ENCODE measurements at regions not wholly inside any gene's neighbourhood (a gene's known extent, or its start where the extent isn't known, plus 50 kb on each side); places are given as distances from the start of the nearest gene placed in this dataset.

- POLR2A ChIA-PET, result no interaction called here
- Mint-ChIP-seq H3K27me3 (no peaks in the 10 kb centered on the region), H3K9me3 (peaks cover 2% of the 10 kb centered on the region), H3K36me3 (ENCODE audit: low read depth) (no peaks in the 10 kb centered on the region), H3K4me1 (no peaks in the 10 kb centered on the region), H3K4me3 (no peak overlapping the region), H3K27ac (no peak overlapping the region)
- no peak for DNase-seq
- CTCF ChIA-PET, result no interaction called here
- intact Hi-C loops (cut with micrococcal nuclease), result no loop called here
- no peak for TF ChIP-seq CTCF (IDR thresholded peaks at IDR 0.05)
- no peak for ATAC-seq (ENCODE audit: low read depth)
These were observed 913.5 kb downstream of the VRK1 start for GRCh38 chr14:97710726-97711125.

DNA sequence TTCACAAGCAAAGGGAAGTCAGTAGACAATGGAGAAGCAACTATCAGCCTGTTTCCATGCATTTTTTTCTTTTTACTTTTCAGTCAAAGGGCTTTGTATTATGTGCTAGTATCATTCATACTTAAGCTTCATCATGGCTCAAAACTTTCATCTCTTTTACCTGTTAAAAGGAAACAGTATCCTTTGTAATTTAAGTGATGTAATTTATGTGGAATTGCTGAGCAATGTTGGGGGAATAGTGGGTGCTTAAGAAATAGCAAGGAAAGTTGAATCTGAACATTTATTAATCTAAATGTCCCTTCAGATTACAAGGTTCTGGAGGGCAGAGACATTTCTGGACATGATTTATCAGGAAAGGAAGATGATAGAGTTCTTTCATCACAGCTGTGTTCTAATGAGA lies 915.3 kb downstream of the VRK1 start:
- CTCF ChIA-PET, result no interaction called here
- intact Hi-C loops (cut with micrococcal nuclease), result no loop called here
- ATAC-seq (ENCODE audit: low read depth), result no peak
- Mint-ChIP-seq H3K27me3 (no peaks in the 10 kb centered on the region), H3K4me3 (no peak overlapping the region), H3K9me3 (peaks cover 2% of the 10 kb centered on the region), H3K27ac (no peak overlapping the region), H3K36me3 (ENCODE audit: low read depth) (no peaks in the 10 kb centered on the region), H3K4me1 (no peaks in the 10 kb centered on the region)
- no peak for DNase-seq
- TF ChIP-seq CTCF (IDR thresholded peaks at IDR 0.05), result no peak
- POLR2A ChIA-PET, result no interaction called here

GRCh38 chr14:97713023-97713422 lies 915.8 kb downstream of the VRK1 start:
- peaks cover 2% of the 10 kb centered on the region for H3K9me3 Mint-ChIP-seq
- no peak for ATAC-seq (ENCODE audit: low read depth)
- H3K4me1 Mint-ChIP-seq, result no peaks in the 10 kb centered on the region
- no peak overlapping the region for H3K4me3 Mint-ChIP-seq
- no peaks in the 10 kb centered on the region for H3K36me3 Mint-ChIP-seq (ENCODE audit: low read depth)
- no peak for DNase-seq
- H3K27me3 Mint-ChIP-seq, result no peaks in the 10 kb centered on the region
- no peak for TF ChIP-seq CTCF (IDR thresholded peaks at IDR 0.05)
- intact Hi-C loops (cut with micrococcal nuclease), result no loop called here
- CTCF ChIA-PET, result no interaction called here
- POLR2A ChIA-PET, result no interaction called here
- no peak overlapping the region for H3K27ac Mint-ChIP-seq

DNA sequence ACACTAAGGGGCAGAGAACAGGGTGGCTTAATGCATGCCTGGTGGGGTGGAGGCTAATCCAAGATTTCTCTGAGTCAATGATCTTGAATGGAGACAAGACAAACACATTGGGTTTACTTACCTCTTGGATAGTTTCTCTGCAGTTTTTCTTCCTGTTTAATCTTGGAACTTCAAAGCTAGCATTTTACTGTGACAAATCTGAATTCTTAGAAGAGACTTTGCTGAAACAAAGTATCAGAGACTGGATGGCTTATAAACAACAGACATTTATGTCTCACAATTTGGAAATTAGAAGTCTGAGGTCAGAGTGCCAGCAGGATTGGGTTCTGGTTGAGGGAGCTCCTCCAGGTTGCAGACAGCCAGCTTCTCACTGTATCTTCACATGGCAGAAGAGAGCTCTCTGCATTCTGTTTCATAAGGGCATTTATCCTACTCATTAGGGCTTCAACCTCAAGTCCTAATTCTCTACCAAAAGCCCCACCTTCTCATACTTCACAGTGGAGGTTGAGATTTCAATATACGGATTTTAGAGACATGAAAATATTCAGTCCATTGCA lies 921.8 kb downstream of the VRK1 start:
- CTCF ChIA-PET, result no interaction called here
- ATAC-seq (ENCODE audit: low read depth) (no peak), DNase-seq (no peak)
- Mint-ChIP-seq H3K27ac (no peak overlapping the region), H3K27me3 (no peaks in the 10 kb centered on the region), H3K9me3 (peaks cover 13% of the 10 kb centered on the region), H3K36me3 (ENCODE audit: low read depth) (no peaks in the 10 kb centered on the region), H3K4me1 (no peaks in the 10 kb centered on the region), H3K4me3 (no peak overlapping the region)
- POLR2A ChIA-PET, result no interaction called here
- no peak for TF ChIP-seq CTCF (IDR thresholded peaks at IDR 0.05)
- intact Hi-C loops (cut with micrococcal nuclease), result no loop called here

- intact Hi-C loops (cut with micrococcal nuclease), result no loop called here
These were observed 922.7 kb downstream of the VRK1 start for GRCh38 chr14:97719931-97720330.

More at GRCh38 chr14:97719931-97720330, 922.7 kb downstream of the VRK1 start:
- no peak for DNase-seq
- TF ChIP-seq CTCF (IDR thresholded peaks at IDR 0.05), result no peak
- Mint-ChIP-seq H3K36me3 (ENCODE audit: low read depth) (no peaks in the 10 kb centered on the region), H3K27ac (no peak overlapping the region), H3K27me3 (no peaks in the 10 kb centered on the region), H3K4me1 (no peaks in the 10 kb centered on the region), H3K9me3 (peaks cover 11% of the 10 kb centered on the region), H3K4me3 (no peak overlapping the region)
- CTCF ChIA-PET, result no interaction called here
- POLR2A ChIA-PET, result no interaction called here
- ATAC-seq (ENCODE audit: low read depth), result no peak

Measured in activated B cell treated with CpG ODN at 0.5 μM for 24 hours (primary cell).